ENCODE measurements at regions not wholly inside any gene's neighbourhood (a gene's known extent, or its start where the extent isn't known, plus 50 kb on each side); places are given as distances from the start of the nearest gene placed in this dataset.
"Not testable (repeated sequence)": the region's sequence is repeated elsewhere in the genome, so short reads cannot be mapped to it uniquely, and the experiment has no call there.

DNA sequence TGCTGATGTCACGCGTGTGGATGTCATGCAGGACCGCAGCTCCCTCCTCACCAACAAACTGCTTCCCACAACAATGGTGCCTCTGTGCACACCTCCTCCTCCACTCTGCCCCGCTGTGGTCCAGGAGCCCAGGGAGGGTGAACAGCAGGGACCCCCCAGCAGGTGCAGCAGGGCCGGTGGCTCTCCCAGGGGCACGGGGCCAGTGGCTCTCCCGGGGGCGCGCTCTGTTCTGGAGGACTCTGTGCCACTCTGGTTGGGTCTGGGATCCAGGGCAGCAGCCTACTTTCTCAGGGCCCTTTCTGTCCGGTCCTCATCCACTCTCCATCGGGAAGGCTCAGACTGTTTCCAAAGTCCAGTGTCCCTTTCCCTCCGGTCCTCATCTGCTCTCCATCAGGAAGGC lies 153.0 kb upstream of the ZNF469 start:
- not testable (repeated sequence) for DNase-seq; ATAC-seq (ENCODE audit: insufficient read depth, low read depth); H3K27me3 ChIP-seq (ENCODE audit: insufficient read depth, low read length, poor library complexity); H3K36me3 ChIP-seq (ENCODE audit: insufficient read depth, low read length); H3K27ac ChIP-seq (ENCODE audit: low read length); H3K79me2 ChIP-seq (ENCODE audit: insufficient read depth, low read length); H3K4me1 ChIP-seq (ENCODE audit: insufficient read depth, low read length); H3K9me3 ChIP-seq (ENCODE audit: insufficient read depth, low read length, severe bottlenecking); H2AFZ ChIP-seq (ENCODE audit: low read depth, low read length); H3K4me2 ChIP-seq (ENCODE audit: insufficient read depth, low read length); H3K9ac ChIP-seq (ENCODE audit: low read depth, low read length); H3K4me3 ChIP-seq (ENCODE audit: low read depth in 1 of 2, low read length in 2 of 2); H4K20me1 ChIP-seq (ENCODE audit: insufficient read depth, low read length)

DNA sequence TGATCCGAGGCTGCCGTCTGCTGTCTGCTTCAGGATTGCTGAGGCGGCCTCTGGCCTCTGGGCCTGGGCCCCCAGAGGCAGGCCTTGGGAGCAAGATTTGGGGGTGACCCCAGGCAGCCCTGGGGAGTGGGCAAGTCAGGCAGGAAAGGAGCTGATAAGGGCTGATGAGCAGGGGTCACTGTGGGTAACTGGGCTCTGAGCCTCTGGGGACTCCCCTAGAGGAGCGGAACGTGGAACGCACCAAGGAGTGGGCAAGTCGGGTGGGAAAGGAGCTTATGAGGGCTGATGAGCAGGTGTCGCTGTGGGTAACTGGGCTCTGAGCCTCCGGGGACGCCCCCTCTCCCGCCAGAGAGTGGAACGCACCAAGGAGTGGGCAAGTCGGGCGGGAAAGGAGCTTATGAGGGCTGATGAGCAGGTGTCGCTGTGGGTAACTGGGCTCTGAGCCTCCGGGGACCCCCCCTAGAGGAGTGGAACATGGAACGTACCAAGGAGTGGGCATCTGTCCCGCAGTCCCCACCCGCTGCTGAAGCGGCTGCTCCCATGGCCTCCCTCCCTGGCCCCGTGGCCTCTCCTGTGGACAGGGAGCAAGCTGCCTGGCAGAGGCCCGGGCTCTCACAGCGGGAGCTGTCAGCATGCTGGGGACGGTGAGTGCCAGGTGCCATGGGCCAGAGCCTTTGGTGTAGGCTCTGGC lies 152.3 kb upstream of the ZNF469 start:
- not testable (repeated sequence) for H2AFZ ChIP-seq (ENCODE audit: low read depth, low read length)

DNA sequence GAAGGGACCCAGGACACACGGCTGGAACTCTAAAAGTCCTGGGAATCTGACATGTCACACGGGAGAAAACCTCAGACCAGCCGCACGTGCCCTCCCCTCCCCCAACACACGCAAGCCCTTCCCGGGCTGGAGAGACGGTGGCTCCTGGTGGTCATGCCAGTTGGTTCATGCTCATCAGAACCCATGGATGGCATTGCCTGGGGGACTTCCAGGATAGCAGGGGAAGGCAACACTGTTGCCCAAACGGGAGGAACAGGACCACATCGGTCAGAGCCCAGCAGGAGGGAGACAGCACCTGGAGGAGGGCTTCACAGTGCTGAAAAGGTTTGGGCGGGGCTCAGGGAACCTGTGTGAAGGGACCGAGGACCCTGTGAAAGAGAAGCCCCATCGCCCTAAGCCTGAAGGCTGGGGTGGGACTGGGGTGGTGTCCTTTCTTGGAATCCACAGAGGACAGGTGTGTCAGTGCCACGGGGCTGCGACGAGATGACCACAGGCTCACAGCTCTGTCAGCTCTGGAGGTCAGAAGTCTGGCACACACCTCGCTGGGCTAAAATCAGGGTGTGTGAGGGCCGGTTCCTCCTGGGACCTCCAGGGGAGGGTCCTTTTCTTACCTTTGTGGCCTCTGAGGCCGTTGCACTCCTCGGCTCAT lies 151.7 kb upstream of the ZNF469 start:
- not testable (repeated sequence) for H3K27me3 ChIP-seq (ENCODE audit: insufficient read depth, low read length, poor library complexity); H3K9ac ChIP-seq (ENCODE audit: low read depth, low read length); H3K4me1 ChIP-seq (ENCODE audit: insufficient read depth, low read length)

More for the DNA sequence above, 152.3 kb upstream of the ZNF469 start:
- ATAC-seq (ENCODE audit: insufficient read depth, low read depth); H3K36me3 ChIP-seq (ENCODE audit: insufficient read depth, low read length); H4K20me1 ChIP-seq (ENCODE audit: insufficient read depth, low read length); H3K4me1 ChIP-seq (ENCODE audit: insufficient read depth, low read length); DNase-seq; H3K27me3 ChIP-seq (ENCODE audit: insufficient read depth, low read length, poor library complexity); H3K27ac ChIP-seq (ENCODE audit: low read length); H3K9ac ChIP-seq (ENCODE audit: low read depth, low read length); H3K4me2 ChIP-seq (ENCODE audit: insufficient read depth, low read length); H3K4me3 ChIP-seq (ENCODE audit: low read depth in 1 of 2, low read length in 2 of 2); H3K79me2 ChIP-seq (ENCODE audit: insufficient read depth, low read length); H3K9me3 ChIP-seq (ENCODE audit: insufficient read depth, low read length, severe bottlenecking): not testable (repeated sequence)

DNA sequence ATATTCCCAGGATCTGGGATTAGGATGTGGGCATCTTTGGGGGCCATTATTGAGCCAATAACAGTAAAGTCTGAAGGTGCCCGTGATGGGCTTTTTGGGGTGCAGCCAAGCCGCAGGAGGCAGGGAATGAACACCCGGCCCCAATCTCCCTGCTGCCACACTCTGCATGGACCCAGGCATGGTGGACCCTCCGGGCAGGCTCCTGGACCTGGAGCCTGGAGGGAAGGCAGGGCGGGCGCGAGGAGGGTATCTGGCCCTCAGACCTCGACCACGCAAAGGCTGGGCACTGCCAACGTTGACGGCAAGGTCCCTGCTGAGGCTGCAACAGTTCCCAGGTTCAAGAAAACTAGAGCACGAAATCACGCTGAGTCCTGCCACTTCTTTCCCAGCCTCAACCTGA lies 150.9 kb upstream of the ZNF469 start:
- H3K36me3 ChIP-seq (ENCODE audit: insufficient read depth, low read length); H3K27ac ChIP-seq (ENCODE audit: low read length); H3K9me3 ChIP-seq (ENCODE audit: insufficient read depth, low read length, severe bottlenecking); DNase-seq; H3K4me1 ChIP-seq (ENCODE audit: insufficient read depth, low read length); H3K4me2 ChIP-seq (ENCODE audit: insufficient read depth, low read length); H3K27me3 ChIP-seq (ENCODE audit: insufficient read depth, low read length, poor library complexity); H3K4me3 ChIP-seq (ENCODE audit: low read depth in 1 of 2, low read length in 2 of 2); ATAC-seq (ENCODE audit: insufficient read depth, low read depth); H4K20me1 ChIP-seq (ENCODE audit: insufficient read depth, low read length); H3K79me2 ChIP-seq (ENCODE audit: insufficient read depth, low read length); H2AFZ ChIP-seq (ENCODE audit: low read depth, low read length); H3K9ac ChIP-seq (ENCODE audit: low read depth, low read length): not testable (repeated sequence)

More for the DNA sequence above, 151.7 kb upstream of the ZNF469 start:
- H3K4me2 ChIP-seq (ENCODE audit: insufficient read depth, low read length); H3K36me3 ChIP-seq (ENCODE audit: insufficient read depth, low read length); H2AFZ ChIP-seq (ENCODE audit: low read depth, low read length); H4K20me1 ChIP-seq (ENCODE audit: insufficient read depth, low read length); H3K79me2 ChIP-seq (ENCODE audit: insufficient read depth, low read length); DNase-seq; H3K4me3 ChIP-seq (ENCODE audit: low read depth in 1 of 2, low read length in 2 of 2); H3K27ac ChIP-seq (ENCODE audit: low read length); ATAC-seq (ENCODE audit: insufficient read depth, low read depth); H3K9me3 ChIP-seq (ENCODE audit: insufficient read depth, low read length, severe bottlenecking): not testable (repeated sequence)

DNA sequence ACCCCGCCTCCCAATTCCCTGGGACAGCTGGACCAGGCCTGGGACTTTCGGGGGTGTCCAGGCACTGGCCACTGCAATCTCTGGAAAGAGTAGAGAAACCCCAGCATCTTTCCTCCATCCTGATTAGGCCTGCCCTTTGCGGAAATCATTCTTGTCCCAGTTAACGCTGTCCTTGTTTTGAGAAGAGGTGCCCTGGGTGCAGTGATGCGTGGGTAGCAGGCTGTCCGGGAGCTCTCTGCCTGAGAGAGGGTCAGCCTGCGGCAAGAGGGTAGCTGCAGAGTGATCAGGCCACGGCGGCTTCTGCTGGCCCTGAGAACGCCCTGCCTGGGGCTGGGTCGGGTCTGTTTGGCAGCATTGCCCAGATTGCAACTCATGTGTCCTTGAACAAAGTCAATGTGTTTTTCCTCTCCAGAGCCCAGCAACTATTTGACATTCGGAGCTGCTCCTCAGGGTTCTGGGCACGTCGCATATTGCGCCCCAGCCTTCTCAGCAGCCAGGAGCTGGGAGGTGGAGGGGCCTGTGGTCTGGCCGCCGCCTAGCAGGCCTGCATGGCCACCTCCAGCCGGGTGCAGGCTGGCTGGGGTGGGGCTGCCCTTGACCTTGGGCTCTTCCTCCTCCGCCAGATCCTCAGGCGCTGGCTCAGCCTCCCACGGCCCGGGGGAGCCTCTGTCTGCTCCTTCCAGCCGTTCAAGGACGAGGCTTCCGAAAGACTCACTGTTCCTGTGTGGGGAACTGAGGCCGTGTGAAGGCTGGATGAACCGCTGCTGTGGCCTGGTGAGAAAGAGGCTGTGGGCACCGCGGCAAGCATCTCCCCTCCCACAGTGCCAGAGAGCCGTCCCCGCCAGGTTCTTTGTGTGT lies 150.1 kb upstream of the ZNF469 start:
- not testable (repeated sequence) for ATAC-seq (ENCODE audit: insufficient read depth, low read depth); DNase-seq; H3K27me3 ChIP-seq (ENCODE audit: insufficient read depth, low read length, poor library complexity); H4K20me1 ChIP-seq (ENCODE audit: insufficient read depth, low read length); H3K36me3 ChIP-seq (ENCODE audit: insufficient read depth, low read length); H3K4me2 ChIP-seq (ENCODE audit: insufficient read depth, low read length); H3K9me3 ChIP-seq (ENCODE audit: insufficient read depth, low read length, severe bottlenecking); H2AFZ ChIP-seq (ENCODE audit: low read depth, low read length); H3K4me3 ChIP-seq (ENCODE audit: low read depth in 1 of 2, low read length in 2 of 2); H3K4me1 ChIP-seq (ENCODE audit: insufficient read depth, low read length); H3K9ac ChIP-seq (ENCODE audit: low read depth, low read length); H3K27ac ChIP-seq (ENCODE audit: low read length); H3K79me2 ChIP-seq (ENCODE audit: insufficient read depth, low read length)

DNA sequence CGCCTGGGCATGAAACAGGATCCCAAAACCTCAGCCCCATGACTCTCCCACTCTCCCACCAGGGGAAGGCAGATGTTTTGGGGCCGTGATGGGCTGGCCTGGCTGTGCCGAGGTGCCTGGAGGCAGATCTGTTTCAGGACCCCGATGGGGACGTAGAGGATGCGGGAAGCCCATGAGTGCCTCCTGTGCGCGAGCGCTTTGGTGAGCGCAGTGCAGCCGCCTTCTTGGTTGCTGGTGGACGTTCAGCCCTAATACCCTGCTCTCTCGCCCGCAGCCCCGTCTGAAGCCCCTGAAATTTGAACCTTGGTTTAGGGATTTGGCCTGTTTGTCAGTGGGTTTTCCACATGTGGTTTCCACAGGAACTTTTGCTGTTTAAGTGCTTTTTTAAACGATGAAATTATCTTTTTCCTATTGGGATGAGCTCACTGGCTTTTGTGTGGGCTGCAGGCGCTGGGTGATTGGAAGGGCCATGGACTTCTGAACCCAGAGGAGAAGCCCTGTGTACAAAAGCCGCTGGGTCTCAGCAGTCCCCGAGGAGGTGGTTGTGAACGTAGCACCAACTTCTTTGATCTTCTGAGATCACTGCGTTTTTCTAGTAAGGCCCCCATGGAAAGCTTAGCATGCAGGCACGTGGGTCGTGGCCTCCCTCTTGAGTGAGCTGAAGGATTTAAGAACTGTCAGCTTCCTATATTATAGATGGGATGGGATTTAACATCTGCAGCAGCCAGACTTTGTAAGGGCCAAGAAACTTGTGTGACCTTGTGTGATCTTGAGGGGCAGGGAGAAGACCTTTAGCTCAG lies 148.9 kb upstream of the ZNF469 start:
- not testable (repeated sequence) for H3K9ac ChIP-seq (ENCODE audit: low read depth, low read length); H3K4me3 ChIP-seq (ENCODE audit: low read depth in 1 of 2, low read length in 2 of 2); H3K27me3 ChIP-seq (ENCODE audit: insufficient read depth, low read length, poor library complexity); H3K79me2 ChIP-seq (ENCODE audit: insufficient read depth, low read length); H3K4me2 ChIP-seq (ENCODE audit: insufficient read depth, low read length); H3K27ac ChIP-seq (ENCODE audit: low read length); H4K20me1 ChIP-seq (ENCODE audit: insufficient read depth, low read length); H3K4me1 ChIP-seq (ENCODE audit: insufficient read depth, low read length); H2AFZ ChIP-seq (ENCODE audit: low read depth, low read length); ATAC-seq (ENCODE audit: insufficient read depth, low read depth); H3K36me3 ChIP-seq (ENCODE audit: insufficient read depth, low read length); DNase-seq; H3K9me3 ChIP-seq (ENCODE audit: insufficient read depth, low read length, severe bottlenecking)

DNA sequence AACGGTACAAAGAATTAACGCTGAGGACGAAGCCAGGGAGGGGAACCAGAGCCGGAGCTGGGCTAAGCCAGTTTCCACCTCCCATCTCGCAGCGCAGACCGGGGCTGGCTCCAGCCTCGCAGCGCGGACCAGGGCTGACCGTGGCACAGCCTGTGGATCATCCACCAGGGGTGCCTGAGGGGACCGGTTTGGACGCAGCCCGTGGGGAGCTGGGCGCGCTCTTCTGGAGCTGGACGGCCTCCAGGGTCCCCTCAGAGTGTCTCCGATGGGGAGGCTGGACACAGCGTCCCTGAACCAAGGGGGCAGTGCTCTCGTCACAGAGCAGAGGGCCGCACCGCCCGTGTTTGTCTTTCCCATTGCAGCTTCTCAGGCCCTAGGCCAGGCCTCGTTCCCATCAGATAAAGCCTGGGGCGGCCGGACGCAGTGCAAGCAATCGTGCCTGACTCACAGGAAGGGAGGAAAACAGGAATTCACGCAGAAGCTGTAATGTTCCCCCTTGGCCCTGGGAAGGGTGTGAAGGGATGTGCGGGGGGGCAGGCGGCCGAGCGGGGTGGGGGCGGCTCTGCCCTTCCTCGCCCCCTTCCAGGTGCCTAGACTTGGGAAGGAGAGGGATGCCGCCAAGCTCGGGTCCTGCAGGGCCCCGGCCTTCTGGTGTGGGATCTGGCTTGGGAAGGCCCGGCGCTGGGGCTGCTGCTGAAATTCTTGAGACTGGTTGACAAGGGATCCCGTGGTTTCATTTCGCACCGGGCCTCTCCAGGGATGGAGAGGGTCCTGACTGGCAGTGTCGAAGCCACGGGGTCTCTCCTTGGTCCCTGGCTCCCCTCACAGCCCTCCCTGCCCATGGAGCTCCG lies 148.1 kb upstream of the ZNF469 start:
- not testable (repeated sequence) for H3K27me3 ChIP-seq (ENCODE audit: insufficient read depth, low read length, poor library complexity); H2AFZ ChIP-seq (ENCODE audit: low read depth, low read length); H3K9ac ChIP-seq (ENCODE audit: low read depth, low read length); ATAC-seq (ENCODE audit: insufficient read depth, low read depth); H3K27ac ChIP-seq (ENCODE audit: low read length); H3K79me2 ChIP-seq (ENCODE audit: insufficient read depth, low read length); DNase-seq; H3K9me3 ChIP-seq (ENCODE audit: insufficient read depth, low read length, severe bottlenecking); H3K4me3 ChIP-seq (ENCODE audit: low read depth in 1 of 2, low read length in 2 of 2); H4K20me1 ChIP-seq (ENCODE audit: insufficient read depth, low read length); H3K4me2 ChIP-seq (ENCODE audit: insufficient read depth, low read length); H3K36me3 ChIP-seq (ENCODE audit: insufficient read depth, low read length); H3K4me1 ChIP-seq (ENCODE audit: insufficient read depth, low read length)
